ENCODE measurements at regions not wholly inside any gene's neighbourhood (a gene's known extent, or its start where the extent isn't known, plus 50 kb on each side); places are given as distances from the start of the nearest gene placed in this dataset.

- in situ Hi-C loops (cut with MboI; ENCODE audit: low sequenced_read_pairs, unreplicated experiment): no loop called here
- DNase-seq (ENCODE audit: low spot score): no peak
- TF ChIP-seq CTCF (IDR thresholded peaks at IDR 0.05; ENCODE audit: borderline replicate concordance, control extremely low read depth, extremely low read depth, insufficient read depth, missing control alignments): no peak
Measured at GRCh38 chr1:37325010-37325409, 149.4 kb upstream of the ZC3H12A start.

DNA sequence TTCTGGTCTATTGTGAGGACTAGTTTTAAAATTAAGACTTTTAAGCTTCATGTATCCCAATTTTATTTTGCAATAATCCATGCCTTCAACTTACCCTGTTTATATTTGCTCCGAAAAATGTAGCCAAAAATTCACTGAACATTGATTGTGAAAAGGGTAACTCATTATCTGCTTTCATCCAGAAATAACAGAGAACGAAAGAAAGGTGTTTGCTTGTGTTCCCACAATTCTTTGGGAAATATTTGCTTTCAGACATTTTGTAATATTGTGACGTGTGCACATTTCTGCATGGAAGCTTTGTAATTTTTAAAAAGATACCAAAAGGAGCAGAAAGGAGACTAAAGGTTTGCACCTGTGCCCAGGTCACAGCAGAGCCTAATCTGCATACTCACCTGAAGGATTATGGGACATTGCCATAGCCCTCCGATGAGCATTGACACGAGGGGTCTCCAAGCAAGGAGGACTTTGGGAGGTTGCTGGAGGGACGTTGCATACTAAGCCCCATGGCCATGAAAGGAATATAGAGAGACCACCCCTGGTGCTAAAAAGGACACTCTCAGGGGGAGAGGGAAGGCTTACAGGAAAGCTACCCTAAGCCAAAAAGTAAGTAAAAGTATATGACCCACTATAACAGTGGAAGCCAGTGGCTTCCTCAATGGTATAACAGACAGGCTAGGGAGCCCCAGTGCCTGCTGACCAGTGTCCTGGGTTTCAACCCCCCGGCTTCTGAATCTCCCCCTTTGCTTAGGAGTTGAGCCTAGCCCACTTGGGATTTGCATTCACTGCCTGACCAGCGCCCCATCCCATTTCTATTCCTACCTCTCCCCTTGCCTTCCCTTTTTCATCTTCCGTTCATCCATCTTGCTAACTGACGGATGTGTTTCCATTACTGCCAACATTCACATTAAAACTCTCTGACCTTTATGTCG, 148.6 kb upstream of the ZC3H12A start:
- in situ Hi-C loops (cut with MboI; ENCODE audit: low sequenced_read_pairs, unreplicated experiment): no loop called here
- no peak for DNase-seq (ENCODE audit: low spot score)
- no peak for TF ChIP-seq CTCF (IDR thresholded peaks at IDR 0.05; ENCODE audit: borderline replicate concordance, control extremely low read depth, extremely low read depth, insufficient read depth, missing control alignments)

DNA sequence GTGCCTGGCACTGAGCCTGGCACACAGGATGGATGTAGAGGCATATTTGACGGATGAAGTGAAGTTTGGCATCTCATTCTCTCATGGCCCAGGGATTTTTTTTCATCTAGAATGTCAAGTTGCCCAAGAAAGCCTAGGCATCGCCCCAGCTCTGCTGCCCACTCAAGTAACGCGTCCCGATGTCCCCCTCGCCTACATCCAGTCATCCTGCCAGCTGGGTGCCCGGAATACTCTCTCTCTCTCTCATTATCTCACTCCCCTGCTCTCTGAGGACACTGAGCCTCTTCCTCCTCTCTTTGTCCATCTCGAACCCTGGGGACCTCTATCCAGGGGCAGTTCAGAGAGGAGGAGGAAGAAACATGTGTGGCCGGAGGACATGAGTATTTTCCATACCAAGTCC, 142.3 kb upstream of the ZC3H12A start:
- in situ Hi-C loops (cut with MboI; ENCODE audit: low sequenced_read_pairs, unreplicated experiment): no loop called here
- DNase-seq (ENCODE audit: low spot score): no peak
- no peak for TF ChIP-seq CTCF (IDR thresholded peaks at IDR 0.05; ENCODE audit: borderline replicate concordance, control extremely low read depth, extremely low read depth, insufficient read depth, missing control alignments)

DNA sequence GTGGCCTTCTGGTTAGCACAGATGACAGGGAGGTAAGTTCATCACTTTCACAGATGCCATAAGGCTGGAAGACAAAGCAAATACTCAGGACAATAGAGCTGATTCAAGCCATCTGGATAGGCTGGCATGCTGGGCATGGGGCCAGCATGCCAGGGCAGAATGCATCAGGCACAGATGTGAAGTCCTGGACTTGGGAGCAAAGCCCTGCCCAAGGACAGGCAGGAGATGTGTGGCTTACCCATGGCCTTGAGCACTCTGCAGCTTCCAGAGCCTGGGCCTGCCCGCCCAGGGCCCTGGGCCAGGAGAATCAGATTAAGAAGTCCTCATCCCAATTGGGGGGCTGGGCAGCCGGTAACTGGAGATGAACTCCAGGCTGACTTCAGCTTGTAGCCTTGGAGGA, 135.7 kb upstream of the ZC3H12A start:
- in situ Hi-C loops (cut with MboI; ENCODE audit: low sequenced_read_pairs, unreplicated experiment): no loop called here
- no peak for TF ChIP-seq CTCF (IDR thresholded peaks at IDR 0.05; ENCODE audit: borderline replicate concordance, control extremely low read depth, extremely low read depth, insufficient read depth, missing control alignments)
- DNase-seq (ENCODE audit: low spot score): no peak

DNA sequence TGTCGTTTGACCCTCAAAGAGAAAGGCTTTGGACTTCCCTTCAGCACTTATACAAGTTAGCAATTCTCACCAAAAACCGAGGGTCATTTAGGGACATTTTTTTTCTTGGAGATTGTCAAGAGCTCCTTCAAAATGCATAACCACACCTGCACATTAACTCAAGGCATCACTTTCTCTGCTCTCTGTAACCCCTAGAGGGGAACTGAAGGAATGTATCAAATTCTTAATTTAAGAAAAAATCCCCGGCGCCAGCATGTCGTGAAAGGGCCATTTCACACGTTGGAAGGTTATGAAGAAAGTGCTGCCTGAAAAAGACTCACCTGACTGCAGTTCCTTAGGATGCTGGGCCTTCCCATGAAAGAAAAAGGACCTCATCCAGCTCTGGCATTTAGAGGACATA, 131.6 kb upstream of the ZC3H12A start:
- in situ Hi-C loops (cut with MboI; ENCODE audit: low sequenced_read_pairs, unreplicated experiment): no loop called here
- no peak for DNase-seq (ENCODE audit: low spot score)
- TF ChIP-seq CTCF (IDR thresholded peaks at IDR 0.05; ENCODE audit: borderline replicate concordance, control extremely low read depth, extremely low read depth, insufficient read depth, missing control alignments): no peak

DNA sequence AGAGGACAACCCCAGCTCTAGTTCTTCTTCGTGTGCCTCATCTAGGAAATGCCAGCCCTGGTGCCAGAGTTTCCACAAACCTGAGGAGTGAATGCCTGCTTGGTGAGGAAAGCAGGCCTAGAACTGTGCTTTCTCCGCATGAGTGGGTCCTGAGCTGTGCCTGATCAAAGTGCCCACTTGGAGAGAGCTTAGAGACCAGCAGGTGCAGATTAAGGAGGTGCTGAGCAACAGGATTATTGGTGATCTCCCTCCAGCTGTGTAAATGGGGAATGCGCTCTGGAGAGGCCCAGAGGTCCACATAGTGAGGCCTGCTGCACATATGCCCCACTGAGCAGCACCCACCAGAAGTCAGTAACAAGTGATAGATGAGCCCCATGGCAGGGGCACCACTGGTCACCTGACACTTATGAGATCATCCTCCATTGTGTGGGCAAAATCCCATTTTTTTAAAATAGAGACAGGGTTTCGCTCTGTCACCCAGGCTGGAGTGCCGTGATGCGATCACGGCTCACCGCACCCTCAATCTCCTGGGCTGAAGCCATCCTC, 127.2 kb upstream of the ZC3H12A start:
- in situ Hi-C loops (cut with MboI; ENCODE audit: low sequenced_read_pairs, unreplicated experiment): no loop called here
- no peak for DNase-seq (ENCODE audit: low spot score)
- no peak for TF ChIP-seq CTCF (IDR thresholded peaks at IDR 0.05; ENCODE audit: borderline replicate concordance, control extremely low read depth, extremely low read depth, insufficient read depth, missing control alignments)

Measured in GM13976 (cell line).